HEK293T (cell line): ENCODE measurements at regions not wholly inside any gene's neighbourhood (a gene's known extent, or its start where the extent isn't known, plus 50 kb on each side); places are given as distances from the start of the nearest gene placed in this dataset.

ENCODE experiments used
- ARNT ChIP-seq: fragments of 450-650 bp; IDR thresholded peaks from 2 replicates; pipeline ENCODE4 v1.6.1; 2017; ENCODE audit warnings: mild to moderate bottlenecking
- BHLHE40 ChIP-seq: fragments of 450-650 bp; IDR thresholded peaks from 2 replicates; pipeline ENCODE4 v1.6.1; 2016; ENCODE audit warnings: mild to moderate bottlenecking, moderate library complexity, borderline replicate concordance
- CTBP1 ChIP-seq: fragments of 450-650 bp; IDR thresholded peaks from 2 replicates; pipeline ENCODE4 v1.6.1; 2016; ENCODE audit warnings: borderline replicate concordance
- FOXM1 ChIP-seq: fragments of 450-650 bp; IDR thresholded peaks from 2 replicates; pipeline ENCODE4 v1.6.1; 2017; ENCODE audit warnings: mild to moderate bottlenecking, borderline replicate concordance
- HDGF ChIP-seq: fragments of 450-650 bp; IDR thresholded peaks from 2 replicates; pipeline ENCODE4 v1.6.1; 2017; ENCODE audit warnings: antibody characterized with exemption, borderline replicate concordance
- L3MBTL2 ChIP-seq: fragments of 450-650 bp; conservative IDR thresholded peaks from 2 replicates; pipeline ENCODE4 v1.6.1; 2016; ENCODE audit warnings: mild to moderate bottlenecking
- SP1 ChIP-seq: fragments of 450-650 bp; IDR thresholded peaks from 2 replicates; pipeline ENCODE4 v1.6.1; 2017

DNA sequence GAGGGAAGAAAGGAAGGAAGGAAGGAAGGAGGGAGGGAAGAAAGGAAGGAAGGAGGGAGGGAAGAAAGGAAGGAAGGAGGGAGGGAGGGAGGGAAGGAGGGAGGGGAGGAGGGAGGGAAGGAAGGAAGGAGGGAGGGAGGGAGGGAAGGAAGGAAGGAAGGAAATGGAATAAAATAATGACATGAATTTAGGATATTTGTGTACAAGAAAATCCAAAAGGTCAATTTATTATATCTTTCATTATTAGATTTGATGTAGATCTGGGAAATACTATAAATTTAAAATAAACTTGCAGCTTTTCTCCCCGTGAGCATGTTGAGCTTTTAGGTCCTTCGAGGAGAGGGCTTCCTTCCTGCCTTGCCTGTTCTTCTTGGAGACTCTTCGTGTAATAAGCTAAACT lies 398.6 kb upstream of the NRP1 start:
- no peak for TF ChIP-seq FOXM1
- TF ChIP-seq BHLHE40, result no peak
- no peak for TF ChIP-seq SP1
- TF ChIP-seq L3MBTL2, result no peak
- TF ChIP-seq HDGF, result no peak
- TF ChIP-seq CTBP1, result no peak
- no peak for TF ChIP-seq ARNT
